HG02870 (cell line): ENCODE measurements at regions not wholly inside any gene's neighbourhood (a gene's known extent, or its start where the extent isn't known, plus 50 kb on each side); places are given as distances from the start of the nearest gene placed in this dataset.
A peak's percentile ranks its signal among the peaks of the same experiment; 100 is the strongest.

Experiments
- ATAC-seq: cut with Tn5 transposase; IDR thresholded peaks from one replicate; pipeline ENCODE4 v1.9.1; 2021; ENCODE audit warnings: mild to moderate bottlenecking, moderate library complexity; ENCODE audit not compliant: unreplicated experiment

DNA sequence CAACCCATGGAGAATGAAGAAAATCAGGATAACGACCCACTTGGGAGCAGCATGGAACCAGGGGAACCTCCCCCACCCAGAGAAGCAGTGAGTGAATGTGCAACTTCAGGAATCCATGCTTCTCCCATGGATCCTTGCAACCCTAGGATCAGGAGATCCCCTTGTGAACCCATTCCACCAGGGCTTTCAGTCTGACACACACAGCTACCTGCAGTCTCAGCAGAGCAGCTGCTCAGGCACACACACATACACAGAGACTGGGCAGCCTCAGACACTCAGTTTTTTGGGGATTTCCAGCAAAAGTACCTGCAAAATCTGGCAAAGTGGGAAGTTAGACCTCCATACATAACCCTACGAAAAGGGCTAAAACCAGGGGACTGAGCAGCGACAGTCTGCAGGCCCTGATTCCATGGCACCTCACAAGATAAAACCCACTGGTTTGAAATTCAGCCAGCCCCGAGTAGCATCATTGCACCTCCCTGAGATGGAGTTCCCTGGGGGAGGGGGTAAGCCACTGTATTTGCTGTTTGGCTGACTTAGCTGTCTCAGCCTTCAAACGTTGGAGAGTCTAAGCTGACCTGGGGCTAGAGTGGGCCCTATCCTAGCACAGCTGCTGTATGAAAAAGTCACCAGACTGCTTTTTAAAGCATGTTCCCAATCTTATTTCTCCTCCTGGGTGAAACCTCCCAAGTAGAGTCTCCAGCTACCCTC is 737.5 kb upstream of the NDST4 start:
- peak; percentile 75 for ATAC-seq

DNA sequence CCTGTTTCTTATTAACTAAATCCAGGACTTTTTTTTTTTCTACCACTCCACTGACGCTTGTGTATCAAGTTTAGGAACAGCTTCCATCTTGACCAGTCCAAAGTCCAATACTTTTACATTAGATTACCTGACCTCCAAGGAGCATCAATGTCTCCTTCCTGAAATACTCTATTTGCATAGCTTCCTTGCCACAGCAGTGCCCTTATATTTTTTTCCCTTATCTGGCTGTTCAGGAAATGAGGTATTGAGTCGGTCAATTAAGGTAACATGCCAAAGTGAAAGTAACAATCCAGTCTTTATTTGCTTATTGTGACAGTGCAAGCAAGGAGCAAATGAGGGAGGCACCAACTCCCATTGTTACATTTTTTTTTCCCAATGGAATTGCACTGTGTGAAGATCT is 730.8 kb upstream of the NDST4 start:
- ATAC-seq: no peak

DNA sequence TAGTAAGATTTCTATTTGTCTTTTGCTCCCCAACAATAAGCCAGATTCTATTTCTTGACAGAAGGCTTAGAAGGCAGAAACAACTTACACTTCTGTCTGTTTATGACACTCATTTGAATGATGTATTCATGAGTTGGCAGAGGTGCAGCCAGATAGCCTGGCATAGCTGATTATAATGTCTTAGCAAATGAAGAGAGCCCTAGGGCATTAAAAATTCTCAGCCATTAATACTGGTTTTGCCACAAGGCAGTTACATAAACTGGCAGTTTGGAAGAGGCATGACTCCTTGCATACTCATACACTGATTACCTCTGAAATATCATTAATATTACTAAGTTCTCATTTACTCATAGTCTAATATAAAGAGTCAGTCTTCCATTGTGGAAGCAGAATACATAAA is 728.5 kb upstream of the NDST4 start:
- ATAC-seq: no peak

DNA sequence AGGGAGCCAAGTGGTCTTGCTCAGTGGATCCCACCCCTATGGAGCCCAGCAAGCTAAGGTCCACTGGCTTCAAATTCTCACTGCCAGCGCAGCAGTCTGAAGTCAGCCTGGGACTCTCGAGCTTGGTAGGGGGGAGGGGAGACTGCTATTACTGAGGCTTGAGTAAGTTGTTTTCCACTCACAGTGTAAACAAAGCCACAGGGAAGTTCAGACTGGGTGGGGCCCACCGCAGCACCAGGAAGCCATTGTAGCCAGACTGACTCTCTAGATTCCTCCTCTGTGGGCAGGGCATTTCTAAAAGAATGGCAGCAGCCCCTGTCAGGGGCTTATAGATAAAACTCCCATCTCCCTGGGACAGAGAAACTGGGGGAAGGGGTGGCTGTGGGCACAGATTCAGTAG is 721.0 kb upstream of the NDST4 start:
- ATAC-seq: no peak

DNA sequence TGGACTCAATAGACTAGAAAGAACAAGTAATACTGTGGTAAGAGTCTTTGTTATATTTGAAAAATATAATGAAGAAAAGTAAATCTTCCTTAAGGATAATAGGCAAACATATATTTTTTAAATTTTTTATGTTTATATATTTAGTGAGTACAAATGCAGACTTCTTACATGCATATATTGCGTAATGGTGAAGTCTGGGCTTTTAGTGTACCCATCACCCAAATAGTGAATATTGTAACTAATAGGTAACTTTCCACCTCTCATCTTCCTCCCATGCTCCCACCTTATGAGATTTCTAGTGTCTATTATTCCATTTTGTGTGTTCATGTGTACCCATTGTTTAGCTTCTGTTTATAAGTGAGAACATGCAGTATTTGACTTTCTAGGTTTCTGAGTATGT is 711.2 kb upstream of the NDST4 start:
- no peak for ATAC-seq

DNA sequence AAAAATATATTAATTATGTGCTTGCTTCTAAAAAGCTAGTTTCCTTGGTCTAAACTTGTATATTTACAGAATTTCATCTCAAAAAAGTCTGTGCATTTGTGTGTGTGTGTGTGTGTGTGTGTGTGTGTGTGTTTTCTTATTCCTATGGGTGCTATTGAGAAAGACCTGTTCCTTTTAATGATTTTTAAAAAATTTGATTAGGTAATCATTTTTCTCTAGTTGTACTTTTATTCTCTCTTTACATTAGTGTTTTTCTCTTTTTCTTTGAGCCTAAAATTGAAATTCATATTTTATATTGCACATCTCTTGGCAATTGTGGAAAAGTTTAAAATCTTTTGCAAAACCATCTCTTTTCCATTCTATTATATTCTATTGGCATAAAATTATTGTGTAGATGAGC is 690.4 kb upstream of the NDST4 start:
- ATAC-seq: no peak

DNA sequence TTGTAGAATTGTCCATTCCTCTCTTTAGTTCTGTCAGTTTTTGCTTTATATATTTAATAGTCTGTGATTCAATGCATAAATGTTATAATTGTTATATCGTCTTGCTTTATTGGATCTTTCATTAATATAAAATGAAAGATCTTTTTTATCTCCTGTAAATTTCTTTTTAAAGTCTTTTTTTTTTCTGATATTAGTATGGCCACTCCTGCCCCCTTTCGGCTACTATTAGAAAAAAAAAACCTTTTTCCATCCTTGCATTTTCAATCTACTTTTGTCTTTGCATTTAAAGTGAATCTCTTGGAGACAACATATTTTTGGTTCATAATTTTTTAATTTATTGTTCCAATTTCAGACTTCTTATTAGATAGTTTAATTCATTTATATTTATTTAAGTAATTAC is 677.4 kb upstream of the NDST4 start:
- ATAC-seq: no peak

DNA sequence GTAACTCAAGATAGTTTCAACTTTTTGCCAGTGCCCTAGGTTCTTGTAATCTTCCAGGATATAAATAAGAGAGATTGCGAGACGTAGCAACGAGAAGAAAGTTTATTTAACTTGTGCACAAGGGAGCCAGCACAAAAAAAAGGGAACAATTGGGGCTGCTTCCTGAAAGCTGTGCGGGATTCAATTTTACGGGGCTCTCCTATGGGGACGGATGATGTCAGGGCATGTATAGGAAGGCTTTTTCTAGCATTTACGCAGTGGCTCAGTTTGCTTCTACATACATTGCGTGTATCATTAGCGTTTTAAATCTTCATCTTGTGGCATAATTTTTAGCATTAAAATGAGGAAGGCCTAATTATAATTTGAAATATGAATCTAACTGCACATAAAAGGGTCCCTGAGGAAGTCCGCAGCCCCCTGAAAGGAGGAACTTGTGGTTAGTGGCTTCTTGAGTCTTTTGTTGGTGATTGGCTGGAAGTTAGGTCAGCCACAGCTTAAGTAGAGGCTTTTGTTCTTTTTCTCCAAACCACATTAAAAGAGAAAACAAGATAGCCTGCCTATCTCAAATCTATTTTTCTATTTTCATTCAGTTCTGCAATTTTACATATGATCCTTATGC is 668.2 kb upstream of the NDST4 start:
- no peak for ATAC-seq

DNA sequence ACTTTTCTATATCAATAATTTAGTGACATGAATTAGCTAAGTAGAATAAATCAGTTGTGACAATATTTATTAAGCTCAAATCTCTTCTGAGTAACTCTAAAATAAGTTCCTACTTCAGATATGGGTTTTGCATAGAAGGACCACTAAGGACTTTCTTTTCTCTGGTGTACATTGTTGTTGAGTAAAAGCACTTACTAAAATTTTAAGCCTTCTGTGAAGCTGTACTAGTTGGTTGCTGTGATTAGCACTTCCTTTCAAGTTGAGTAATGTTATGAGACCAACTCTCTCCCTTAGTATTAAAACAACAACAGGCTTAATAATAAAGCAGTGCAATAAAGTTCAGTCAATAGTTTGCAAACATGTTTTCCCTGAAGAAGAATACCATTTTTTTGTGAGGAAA is 667.4 kb upstream of the NDST4 start:
- peak; percentile 83 for ATAC-seq

DNA sequence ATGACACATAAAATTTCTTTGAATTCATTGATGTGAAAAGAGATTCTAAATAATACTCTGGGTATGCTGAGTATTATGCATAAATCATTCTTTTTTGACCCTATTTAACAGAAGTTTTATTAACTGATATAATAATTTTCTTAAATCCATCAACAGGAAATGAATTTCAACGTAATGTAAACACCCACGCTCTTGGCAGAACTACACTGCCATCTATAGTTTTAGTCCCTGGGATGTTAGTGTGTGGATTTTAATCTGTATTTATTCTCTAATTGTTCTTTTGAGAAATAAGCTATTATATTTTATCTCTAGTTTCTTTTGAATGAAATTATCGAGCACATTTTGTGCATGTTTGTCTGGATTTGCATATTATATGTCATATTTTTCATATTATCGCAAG is 666.8 kb upstream of the NDST4 start:
- no peak for ATAC-seq

DNA sequence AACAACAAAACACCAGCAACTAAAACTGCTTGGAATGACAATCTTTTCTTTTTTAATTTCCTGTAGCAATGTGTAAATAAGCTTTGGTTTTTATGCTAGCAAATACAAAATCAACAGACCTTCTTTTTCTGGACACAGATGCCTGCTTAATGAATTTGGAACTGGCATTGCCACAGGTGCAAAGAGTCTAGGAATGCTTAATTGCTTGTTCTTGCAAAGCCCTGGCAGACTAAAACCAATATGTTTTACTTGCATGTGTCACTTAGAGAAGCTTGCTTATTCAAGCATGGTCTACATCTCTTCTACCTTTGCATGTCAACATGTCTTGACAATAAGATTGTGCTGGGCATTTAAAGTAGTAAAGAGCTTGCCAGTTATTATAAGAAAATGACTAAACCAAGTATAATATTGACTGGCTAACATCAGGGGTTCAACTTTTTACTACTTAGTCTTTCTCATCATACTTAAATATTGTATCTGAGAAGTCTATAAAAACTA is 656.7 kb upstream of the NDST4 start:
- no peak for ATAC-seq

DNA sequence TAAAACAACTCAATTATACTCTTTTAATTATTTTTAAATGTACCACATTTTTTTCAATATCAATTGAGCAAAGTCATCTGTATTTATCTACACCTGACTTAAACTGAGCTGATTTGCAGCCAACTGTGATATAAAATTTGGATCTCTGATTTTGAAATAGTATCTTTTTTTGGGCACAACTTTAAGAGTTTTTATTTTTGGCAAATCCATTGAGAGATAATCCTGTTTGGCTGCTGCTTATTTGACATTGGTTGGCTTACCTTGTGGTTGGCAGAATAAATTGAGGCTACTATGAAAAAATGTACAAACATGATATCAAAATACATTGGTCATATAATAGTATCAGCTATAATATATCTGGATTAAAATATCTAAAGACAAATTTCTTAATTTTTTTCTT is 656.0 kb upstream of the NDST4 start:
- ATAC-seq: no peak

DNA sequence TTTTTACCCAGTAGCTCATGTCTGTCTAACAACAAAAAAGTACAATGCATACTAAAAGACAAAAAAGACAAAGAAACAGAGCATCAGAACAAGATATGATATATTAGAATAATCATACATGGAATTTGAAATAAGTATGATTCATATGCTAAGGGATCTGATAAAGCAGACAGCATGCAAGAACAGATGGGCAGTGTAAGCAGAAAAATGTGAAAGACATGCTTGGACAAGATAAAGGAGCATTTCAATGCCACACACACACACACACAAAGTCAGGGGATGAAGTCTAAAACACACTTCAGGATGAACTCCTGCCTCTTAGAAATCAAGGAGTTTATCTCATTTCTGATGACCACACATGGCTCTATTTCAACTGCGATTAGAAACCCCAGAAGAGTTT is 649.6 kb upstream of the NDST4 start:
- no peak for ATAC-seq

DNA sequence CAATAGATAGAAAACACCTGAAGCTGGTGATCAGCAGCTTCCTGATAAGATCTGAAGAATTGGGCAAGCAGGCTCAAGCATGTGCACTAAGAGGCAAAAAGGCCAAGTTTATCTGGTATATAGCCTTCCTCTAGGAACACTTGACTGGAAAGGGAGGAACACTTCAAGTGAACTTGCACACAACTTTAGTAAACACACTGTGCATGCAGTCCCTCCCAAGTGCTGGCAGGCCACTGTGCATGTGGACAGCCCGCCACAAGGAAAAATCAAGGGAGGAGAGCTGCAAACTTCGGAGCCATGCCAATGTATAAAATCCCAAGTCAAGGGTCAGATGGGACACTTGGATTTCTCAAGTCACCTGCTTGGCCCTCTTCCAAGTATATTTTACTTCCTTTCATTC is 645.8 kb upstream of the NDST4 start:
- no peak for ATAC-seq

DNA sequence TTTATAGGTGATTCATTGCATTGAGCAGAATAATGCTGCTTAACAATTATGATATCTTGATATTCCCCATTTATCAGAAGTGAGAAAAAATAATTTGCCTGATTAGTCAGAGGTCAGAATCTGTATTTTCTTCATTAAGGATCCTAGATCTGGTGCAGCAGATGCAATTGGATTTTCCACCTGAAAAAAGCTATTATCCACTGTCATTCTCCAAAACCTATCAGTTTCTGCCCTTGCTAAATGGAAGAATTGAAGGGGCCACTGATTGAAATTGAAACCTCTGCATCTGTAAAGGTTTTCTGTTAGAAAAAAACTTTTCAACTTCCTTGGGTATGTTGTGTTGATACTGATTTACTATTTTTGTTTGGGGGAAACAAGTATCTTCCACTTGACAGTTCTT is 636.0 kb upstream of the NDST4 start:
- ATAC-seq: no peak

DNA sequence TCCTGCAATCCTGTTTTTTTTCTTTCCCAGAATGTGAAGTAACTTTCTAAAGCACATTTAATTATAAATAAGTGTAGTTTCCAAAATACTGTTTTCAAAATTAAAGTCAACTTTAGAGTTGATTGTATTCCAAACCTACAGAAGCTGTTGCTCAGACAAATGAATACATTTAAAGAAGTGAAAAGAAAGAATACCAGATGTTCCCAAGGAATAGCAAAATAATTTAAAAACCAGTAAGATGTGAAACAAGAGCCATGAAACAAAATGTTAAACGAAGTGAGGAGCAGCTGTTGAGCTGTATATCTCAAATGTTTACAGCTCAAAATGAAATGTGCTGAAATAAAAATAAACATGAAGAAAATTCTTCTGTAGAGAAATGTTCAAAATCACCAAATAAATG is 627.4 kb upstream of the NDST4 start:
- no peak for ATAC-seq

DNA sequence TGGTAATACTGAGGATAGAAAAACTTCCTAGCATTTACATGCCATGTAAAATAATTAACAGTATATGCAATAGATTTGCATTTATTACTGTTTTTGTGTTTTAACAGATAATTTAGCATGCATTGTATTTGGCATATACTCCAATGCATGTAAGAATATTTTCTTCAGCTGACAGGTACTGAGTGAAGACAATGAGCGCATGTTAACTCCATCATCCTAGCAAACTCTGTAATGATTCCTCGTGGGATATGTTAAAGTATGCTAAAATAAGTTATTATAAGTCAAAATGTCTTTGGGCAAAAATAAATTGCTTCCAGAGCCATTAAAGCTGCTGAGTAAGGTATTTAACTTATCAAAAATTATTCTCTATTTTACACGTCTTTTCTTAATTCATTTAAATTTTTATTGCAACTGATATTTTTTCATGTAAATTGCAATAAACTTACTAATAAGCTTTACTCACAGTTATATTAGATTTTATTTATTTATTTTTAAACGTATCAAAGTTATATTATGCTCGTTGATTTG is 616.4 kb upstream of the NDST4 start:
- no peak for ATAC-seq

DNA sequence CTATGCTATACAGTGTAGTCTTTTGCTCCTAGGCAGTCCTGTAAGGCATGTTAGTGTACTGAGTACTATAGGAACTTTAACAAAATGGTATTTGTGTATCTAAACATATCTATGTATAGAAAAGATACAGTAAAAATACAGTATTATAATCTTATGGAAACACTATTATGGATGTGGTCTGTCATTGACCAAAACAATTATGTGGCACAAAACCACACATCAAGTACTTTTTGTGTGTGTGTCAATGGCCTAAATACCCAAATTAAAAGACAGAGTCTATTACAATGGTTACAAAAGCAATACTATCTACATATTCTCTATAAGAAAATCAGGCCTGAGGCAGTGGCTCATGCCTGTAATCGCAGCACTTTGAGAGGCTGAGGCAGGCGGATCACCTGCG is 610.2 kb upstream of the NDST4 start:
- no peak for ATAC-seq

DNA sequence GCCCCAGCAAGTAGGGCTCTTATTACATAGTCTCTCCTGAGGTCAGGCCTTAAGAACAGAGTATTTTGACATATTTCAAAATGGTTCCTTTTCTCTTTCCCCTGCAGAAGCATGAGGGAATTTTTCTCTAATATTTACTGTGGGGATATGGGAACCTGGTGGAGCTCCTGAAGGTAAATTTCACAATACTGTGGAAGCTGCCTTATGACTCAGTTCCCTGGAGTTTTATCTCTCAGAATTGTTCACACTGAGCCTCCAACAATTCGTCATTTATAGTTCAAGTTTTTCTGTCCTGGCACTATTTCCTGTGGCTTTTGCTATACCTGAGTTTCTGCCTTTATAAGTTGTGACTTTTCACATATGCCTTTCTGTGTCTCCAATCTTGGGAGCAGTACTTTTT is 607.2 kb upstream of the NDST4 start:
- ATAC-seq: no peak

DNA sequence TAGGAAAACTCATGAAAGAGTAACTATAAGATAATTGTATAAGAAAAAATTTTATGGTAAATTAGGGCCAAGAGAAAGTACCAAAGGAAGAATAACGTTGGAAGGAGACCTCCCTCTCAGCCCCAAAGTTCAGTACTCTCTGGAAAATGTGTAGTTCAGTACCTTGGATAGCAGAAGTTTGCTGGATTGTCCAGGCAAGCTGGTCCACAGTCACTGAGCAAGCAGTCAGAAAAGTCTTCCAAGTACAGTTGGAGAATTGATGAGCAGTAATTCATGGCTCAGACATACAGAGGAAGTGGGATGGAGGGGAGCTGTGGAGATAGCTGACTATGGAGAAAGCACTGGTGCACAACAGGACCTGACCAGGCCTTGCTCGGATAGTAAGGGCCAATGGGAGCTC is 598.2 kb upstream of the NDST4 start:
- no peak for ATAC-seq

DNA sequence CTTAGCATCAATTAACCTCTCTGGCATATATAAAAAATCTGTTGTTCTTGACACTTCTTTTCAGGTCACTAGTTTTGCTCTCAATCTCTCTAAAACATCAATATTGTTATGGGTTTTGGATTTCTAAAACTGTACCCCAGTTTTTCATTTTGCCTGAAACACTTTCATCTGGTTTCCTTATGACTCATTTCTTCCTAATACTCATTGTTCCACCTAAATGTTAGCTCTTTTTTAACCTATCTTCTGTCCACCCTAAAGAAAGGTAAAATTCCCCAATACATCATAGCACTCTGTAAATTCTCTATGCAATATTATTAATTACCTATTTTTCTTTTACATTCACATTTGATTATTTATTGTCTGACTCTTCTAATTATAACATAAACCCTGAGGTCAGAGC is 575.5 kb upstream of the NDST4 start:
- no peak for ATAC-seq

DNA sequence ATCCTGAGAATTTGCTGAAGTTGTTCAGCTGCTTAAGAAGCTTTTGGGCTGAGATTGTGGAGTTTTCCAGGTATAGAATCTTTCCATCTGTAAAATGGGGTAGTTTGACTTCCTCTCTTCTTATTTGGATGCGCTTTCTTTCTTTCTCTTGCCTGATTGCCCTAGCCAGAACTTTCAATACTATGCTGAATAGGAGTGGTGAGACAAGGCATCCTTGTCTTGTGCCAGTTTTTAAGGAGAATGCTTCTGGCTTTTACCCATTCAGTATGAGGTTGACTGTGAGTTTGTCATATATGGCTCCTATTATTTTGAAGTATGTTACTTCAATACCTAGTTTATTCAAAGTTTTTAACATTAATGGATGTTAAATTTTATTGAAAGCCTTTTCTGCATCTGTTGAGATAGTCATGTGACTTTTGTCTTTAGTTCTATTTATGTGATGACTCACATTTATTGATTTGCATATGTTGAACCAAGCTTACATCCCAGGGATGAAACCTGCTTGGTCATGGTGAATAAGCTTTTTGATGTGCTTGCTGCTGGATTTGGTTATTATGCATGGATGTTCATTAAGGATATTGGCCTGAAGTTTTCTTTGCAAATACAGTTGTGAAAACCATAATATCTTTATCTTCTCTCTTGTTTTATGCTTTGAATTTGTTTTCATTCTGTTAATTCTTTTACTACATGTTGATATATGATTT is 573.8 kb upstream of the NDST4 start:
- ATAC-seq: no peak
